HepG2 (cell line): ENCODE measurements at regions not wholly inside any gene's neighbourhood (a gene's known extent, or its start where the extent isn't known, plus 50 kb on each side); places are given as distances from the start of the nearest gene placed in this dataset.

ENCODE experiments used
- EEA1 ChIP-seq: sonication (generic); formaldehyde crosslinking; IDR thresholded peaks from 2 replicates; pipeline ENCODE4 v1.5.1; 2020; ENCODE audit warnings: mild to moderate bottlenecking, missing genetic modification reagents, borderline replicate concordance
- ELF1 ChIP-seq: sonication (generic); formaldehyde crosslinking; IDR thresholded peaks from 2 replicates; pipeline ENCODE4 v1.4.0; 2020; ENCODE audit warnings: missing genetic modification reagents
- ETV5 ChIP-seq: IDR thresholded peaks from 2 replicates; pipeline ENCODE4 v1.6.1; 2018; ENCODE audit warnings: missing biosample characterization, missing genetic modification reagents, inconsistent platforms, borderline replicate concordance
- GABPA ChIP-seq, 2 experiments: IDR thresholded peaks; 2 replicates each; pipeline ENCODE4 v1.6.1; 2011 to 2016; ENCODE audit warnings: low read depth in 2 of 2, low read length in 1 of 2, missing biosample characterization in 1 of 2, missing genetic modification characterization in 1 of 2
- HNF4A ChIP-seq: sonication (generic); formaldehyde crosslinking; IDR thresholded peaks from 2 replicates; pipeline ENCODE4 v1.4.0; 2020; ENCODE audit warnings: missing genetic modification reagents
- HOXA5 ChIP-seq: sonication (generic); formaldehyde crosslinking; IDR thresholded peaks from 2 replicates; pipeline ENCODE4 v1.4.0; 2020; ENCODE audit warnings: missing genetic modification reagents
- HOXA7 ChIP-seq: sonication (generic); formaldehyde crosslinking; IDR thresholded peaks from 2 replicates; pipeline ENCODE4 v1.8.1; 2022; ENCODE audit warnings: mild to moderate bottlenecking, missing genetic modification reagents, moderate library complexity
- KDM6A ChIP-seq: IDR thresholded peaks from 2 replicates; pipeline ENCODE4 v1.6.1; 2016; ENCODE audit warnings: low read depth
- MIER2 ChIP-seq: IDR thresholded peaks from 2 replicates; pipeline ENCODE4 v1.6.1; 2016; ENCODE audit warnings: missing biosample characterization, missing genetic modification reagents
- NCOA2 ChIP-seq: sonication (generic); formaldehyde crosslinking; IDR thresholded peaks from 2 replicates; pipeline ENCODE4 v1.8.0; 2022; ENCODE audit warnings: inconsistent platforms
- NR2F6 ChIP-seq, 2 experiments: IDR thresholded peaks; 2 replicates each; pipeline ENCODE4 v1.6.1; 2016; ENCODE audit warnings: antibody characterized with exemption in 1 of 2, mild to moderate bottlenecking in 1 of 2
- ZFY ChIP-seq: sonication (generic); formaldehyde crosslinking; IDR thresholded peaks from 2 replicates; pipeline ENCODE4 v1.4.0; 2020; ENCODE audit warnings: missing genetic modification reagents
- ZNF253 ChIP-seq: sonication (generic); formaldehyde crosslinking; IDR thresholded peaks from 2 replicates; pipeline ENCODE4 v1.8.0; 2022; ENCODE audit warnings: mild to moderate bottlenecking, missing genetic modification reagents, borderline replicate concordance
- ZNF607 ChIP-seq: sonication (generic); formaldehyde crosslinking; IDR thresholded peaks from 2 replicates; pipeline ENCODE4 v1.5.1; 2020; ENCODE audit warnings: missing genetic modification reagents, mild to moderate bottlenecking, borderline replicate concordance
- ZNF878 ChIP-seq: sonication (generic); formaldehyde crosslinking; IDR thresholded peaks from 2 replicates; pipeline ENCODE4 v1.8.1; 2023; ENCODE audit warnings: mild to moderate bottlenecking, missing genetic modification reagents, moderate library complexity
- TF ChIP-seq, protein P1 (sequence below): sonication (generic); formaldehyde crosslinking; IDR thresholded peaks from 2 replicates; pipeline ENCODE4 v1.5.1; 2020; ENCODE audit warnings: missing genetic modification reagents, mild to moderate bottlenecking, borderline replicate concordance
- TF ChIP-seq, protein P2 (sequence below): sonication (generic); formaldehyde crosslinking; IDR thresholded peaks from 2 replicates; pipeline ENCODE4 v1.5.0; 2020; ENCODE audit warnings: mild to moderate bottlenecking, missing genetic modification reagents
- TF ChIP-seq, protein P3 (sequence below): sonication (generic); formaldehyde crosslinking; conservative IDR thresholded peaks from 2 replicates; pipeline ENCODE4 v1.4.0; 2020; ENCODE audit warnings: mild to moderate bottlenecking, missing genetic modification reagents, moderate library complexity
- TF ChIP-seq, protein P4 (sequence below): sonication (generic); formaldehyde crosslinking; IDR thresholded peaks from 2 replicates; pipeline ENCODE4 v1.5.0; 2020; ENCODE audit warnings: mild to moderate bottlenecking, missing genetic modification reagents

DNA sequence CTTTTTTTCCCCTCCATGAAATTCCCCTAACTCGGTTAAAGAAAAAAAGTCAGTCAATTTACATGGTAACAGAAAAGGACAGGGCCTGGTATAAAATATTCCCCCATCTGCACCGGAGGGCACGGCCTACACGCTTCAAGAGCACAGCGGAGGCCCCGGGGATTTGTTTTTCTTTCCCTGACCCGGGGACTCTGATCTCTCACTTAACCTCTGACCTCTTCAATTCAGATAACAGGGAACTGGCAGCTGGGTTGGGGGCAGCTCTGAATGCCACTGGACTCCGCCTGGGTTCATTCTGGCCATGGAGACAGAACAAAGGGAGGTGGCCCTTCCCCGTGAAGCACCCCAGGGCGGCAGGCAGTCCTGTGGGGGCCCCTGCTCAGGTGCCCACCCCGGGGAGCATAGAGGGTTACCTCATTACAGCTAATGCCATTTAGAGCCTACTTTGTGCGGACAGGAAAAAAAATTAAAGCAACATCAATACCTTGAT is 257.5 kb downstream of the SHQ1 start (continued):
- TF ChIP-seq, protein P1, sequence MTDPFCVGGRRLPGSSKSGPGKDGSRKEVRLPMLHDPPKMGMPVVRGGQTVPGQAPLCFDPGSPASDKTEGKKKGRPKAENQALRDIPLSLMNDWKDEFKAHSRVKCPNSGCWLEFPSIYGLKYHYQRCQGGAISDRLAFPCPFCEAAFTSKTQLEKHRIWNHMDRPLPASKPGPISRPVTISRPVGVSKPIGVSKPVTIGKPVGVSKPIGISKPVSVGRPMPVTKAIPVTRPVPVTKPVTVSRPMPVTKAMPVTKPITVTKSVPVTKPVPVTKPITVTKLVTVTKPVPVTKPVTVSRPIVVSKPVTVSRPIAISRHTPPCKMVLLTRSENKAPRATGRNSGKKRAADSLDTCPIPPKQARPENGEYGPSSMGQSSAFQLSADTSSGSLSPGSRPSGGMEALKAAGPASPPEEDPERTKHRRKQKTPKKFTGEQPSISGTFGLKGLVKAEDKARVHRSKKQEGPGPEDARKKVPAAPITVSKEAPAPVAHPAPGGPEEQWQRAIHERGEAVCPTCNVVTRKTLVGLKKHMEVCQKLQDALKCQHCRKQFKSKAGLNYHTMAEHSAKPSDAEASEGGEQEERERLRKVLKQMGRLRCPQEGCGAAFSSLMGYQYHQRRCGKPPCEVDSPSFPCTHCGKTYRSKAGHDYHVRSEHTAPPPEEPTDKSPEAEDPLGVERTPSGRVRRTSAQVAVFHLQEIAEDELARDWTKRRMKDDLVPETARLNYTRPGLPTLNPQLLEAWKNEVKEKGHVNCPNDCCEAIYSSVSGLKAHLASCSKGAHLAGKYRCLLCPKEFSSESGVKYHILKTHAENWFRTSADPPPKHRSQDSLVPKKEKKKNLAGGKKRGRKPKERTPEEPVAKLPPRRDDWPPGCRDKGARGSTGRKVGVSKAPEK (CRISPR knock-in tag): no peak
- peak; percentile 93 for TF ChIP-seq ZFY (CRISPR knock-in tag)
- peak; percentile 13; the same call in 1 of the 2 replicates for TF ChIP-seq ETV5 (CRISPR knock-in tag)
- TF ChIP-seq HNF4A (CRISPR knock-in tag): peak; percentile 97
- TF ChIP-seq ZNF878: peak; percentile 77; the same call in 1 of the 2 replicates
- no peak for TF ChIP-seq ZNF253 (CRISPR knock-in tag)
- TF ChIP-seq KDM6A (CRISPR knock-in tag): peak; percentile 86; the same call in 1 of the 2 replicates
- TF ChIP-seq EEA1 (CRISPR knock-in tag): no peak
- TF ChIP-seq, protein P2, sequence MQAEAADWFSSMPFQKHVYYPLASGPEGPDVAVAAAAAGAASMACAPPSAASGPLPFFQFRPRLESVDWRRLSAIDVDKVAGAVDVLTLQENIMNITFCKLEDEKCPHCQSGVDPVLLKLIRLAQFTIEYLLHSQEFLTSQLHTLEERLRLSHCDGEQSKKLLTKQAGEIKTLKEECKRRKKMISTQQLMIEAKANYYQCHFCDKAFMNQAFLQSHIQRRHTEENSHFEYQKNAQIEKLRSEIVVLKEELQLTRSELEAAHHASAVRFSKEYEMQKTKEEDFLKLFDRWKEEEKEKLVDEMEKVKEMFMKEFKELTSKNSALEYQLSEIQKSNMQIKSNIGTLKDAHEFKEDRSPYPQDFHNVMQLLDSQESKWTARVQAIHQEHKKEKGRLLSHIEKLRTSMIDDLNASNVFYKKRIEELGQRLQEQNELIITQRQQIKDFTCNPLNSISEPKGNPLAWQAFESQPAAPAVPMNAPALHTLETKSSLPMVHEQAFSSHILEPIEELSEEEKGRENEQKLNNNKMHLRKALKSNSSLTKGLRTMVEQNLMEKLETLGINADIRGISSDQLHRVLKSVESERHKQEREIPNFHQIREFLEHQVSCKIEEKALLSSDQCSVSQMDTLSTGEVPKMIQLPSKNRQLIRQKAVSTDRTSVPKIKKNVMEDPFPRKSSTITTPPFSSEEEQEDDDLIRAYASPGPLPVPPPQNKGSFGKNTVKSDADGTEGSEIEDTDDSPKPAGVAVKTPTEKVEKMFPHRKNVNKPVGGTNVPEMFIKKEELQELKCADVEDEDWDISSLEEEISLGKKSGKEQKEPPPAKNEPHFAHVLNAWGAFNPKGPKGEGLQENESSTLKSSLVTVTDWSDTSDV (CRISPR knock-in tag): no peak
- TF ChIP-seq, protein P3, sequence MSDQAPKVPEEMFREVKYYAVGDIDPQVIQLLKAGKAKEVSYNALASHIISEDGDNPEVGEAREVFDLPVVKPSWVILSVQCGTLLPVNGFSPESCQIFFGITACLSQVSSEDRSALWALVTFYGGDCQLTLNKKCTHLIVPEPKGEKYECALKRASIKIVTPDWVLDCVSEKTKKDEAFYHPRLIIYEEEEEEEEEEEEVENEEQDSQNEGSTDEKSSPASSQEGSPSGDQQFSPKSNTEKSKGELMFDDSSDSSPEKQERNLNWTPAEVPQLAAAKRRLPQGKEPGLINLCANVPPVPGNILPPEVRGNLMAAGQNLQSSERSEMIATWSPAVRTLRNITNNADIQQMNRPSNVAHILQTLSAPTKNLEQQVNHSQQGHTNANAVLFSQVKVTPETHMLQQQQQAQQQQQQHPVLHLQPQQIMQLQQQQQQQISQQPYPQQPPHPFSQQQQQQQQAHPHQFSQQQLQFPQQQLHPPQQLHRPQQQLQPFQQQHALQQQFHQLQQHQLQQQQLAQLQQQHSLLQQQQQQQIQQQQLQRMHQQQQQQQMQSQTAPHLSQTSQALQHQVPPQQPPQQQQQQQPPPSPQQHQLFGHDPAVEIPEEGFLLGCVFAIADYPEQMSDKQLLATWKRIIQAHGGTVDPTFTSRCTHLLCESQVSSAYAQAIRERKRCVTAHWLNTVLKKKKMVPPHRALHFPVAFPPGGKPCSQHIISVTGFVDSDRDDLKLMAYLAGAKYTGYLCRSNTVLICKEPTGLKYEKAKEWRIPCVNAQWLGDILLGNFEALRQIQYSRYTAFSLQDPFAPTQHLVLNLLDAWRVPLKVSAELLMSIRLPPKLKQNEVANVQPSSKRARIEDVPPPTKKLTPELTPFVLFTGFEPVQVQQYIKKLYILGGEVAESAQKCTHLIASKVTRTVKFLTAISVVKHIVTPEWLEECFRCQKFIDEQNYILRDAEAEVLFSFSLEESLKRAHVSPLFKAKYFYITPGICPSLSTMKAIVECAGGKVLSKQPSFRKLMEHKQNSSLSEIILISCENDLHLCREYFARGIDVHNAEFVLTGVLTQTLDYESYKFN (CRISPR knock-in tag): peak; percentile 98
- peak; percentile 86 for TF ChIP-seq NCOA2 (CRISPR knock-in tag)
- TF ChIP-seq, protein P4, sequence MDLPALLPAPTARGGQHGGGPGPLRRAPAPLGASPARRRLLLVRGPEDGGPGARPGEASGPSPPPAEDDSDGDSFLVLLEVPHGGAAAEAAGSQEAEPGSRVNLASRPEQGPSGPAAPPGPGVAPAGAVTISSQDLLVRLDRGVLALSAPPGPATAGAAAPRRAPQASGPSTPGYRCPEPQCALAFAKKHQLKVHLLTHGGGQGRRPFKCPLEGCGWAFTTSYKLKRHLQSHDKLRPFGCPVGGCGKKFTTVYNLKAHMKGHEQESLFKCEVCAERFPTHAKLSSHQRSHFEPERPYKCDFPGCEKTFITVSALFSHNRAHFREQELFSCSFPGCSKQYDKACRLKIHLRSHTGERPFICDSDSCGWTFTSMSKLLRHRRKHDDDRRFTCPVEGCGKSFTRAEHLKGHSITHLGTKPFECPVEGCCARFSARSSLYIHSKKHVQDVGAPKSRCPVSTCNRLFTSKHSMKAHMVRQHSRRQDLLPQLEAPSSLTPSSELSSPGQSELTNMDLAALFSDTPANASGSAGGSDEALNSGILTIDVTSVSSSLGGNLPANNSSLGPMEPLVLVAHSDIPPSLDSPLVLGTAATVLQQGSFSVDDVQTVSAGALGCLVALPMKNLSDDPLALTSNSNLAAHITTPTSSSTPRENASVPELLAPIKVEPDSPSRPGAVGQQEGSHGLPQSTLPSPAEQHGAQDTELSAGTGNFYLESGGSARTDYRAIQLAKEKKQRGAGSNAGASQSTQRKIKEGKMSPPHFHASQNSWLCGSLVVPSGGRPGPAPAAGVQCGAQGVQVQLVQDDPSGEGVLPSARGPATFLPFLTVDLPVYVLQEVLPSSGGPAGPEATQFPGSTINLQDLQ: no peak
- 0 out of 2 replicates have a peak, but pooled peaks have one; percentile 42 for TF ChIP-seq ELF1
- TF ChIP-seq NR2F6 (IDR thresholded peaks at IDR 0.05): peak; percentile 100
- TF ChIP-seq NR2F6 (CRISPR knock-in tag; IDR thresholded peaks at IDR 0.05): peak; percentile 99
- TF ChIP-seq GABPA (IDR thresholded peaks at IDR 0.05; ENCODE audit: low read depth, low read length): no peak
- peak; percentile 51 for TF ChIP-seq GABPA (CRISPR knock-in tag; IDR thresholded peaks at IDR 0.05; ENCODE audit: low read depth)
- 0 out of 2 replicates have a peak, but pooled peaks have one; percentile 36 for TF ChIP-seq MIER2 (CRISPR knock-in tag)
- TF ChIP-seq HOXA5 (CRISPR knock-in tag): 0 out of 2 replicates have a peak, but pooled peaks have one; percentile 52
- no peak for TF ChIP-seq ZNF607 (CRISPR knock-in tag)
- TF ChIP-seq HOXA7: no peak
